WTC11 (cell line): ENCODE measurements at regions not wholly inside any gene's neighbourhood (a gene's known extent, or its start where the extent isn't known, plus 50 kb on each side); places are given as distances from the start of the nearest gene placed in this dataset.
A peak's percentile ranks its signal among the peaks of the same experiment; 100 is the strongest.

Experiments
- ATAC-seq: fragments of 200-7000 bp; cut with Tn5 transposase; 2 replicates; pipeline ENCODE4 v1.10.0; 2021; ENCODE audit warnings: mild to moderate bottlenecking, moderate library complexity
- CTCF ChIA-PET: fragments of 300-600 bp; sonication (Branson Sonifier 250); formaldehyde crosslinking; loops from one replicate; lab custom pipeline; 2021; ENCODE audit warnings: antibody characterized with exemption; lab: Charles Lee
- POLR2A ChIA-PET: fragments of 350-600 bp; sonication (Branson Sonifier 250); formaldehyde crosslinking; loops from one replicate; lab custom pipeline; 2021; ENCODE audit warnings: antibody characterized with exemption; lab: Charles Lee
- DNase-seq: peaks from one replicate; pipeline ENCODE4 v3.0.0; 2021; ENCODE audit warnings: low spot score
- H3K27ac Mint-ChIP-seq: 2 replicates; pipeline ENCODE4 v1.8.0; 2021; ENCODE audit warnings: mixed read lengths
- H3K27me3 Mint-ChIP-seq: 2 replicates; pipeline ENCODE4 v1.8.0; 2021; ENCODE audit warnings: low read depth, mild to moderate bottlenecking, moderate library complexity, mixed read lengths
- H3K36me3 Mint-ChIP-seq: 2 replicates; pipeline ENCODE4 v1.8.0; 2021; ENCODE audit warnings: mixed read lengths
- H3K4me1 Mint-ChIP-seq: 2 replicates; pipeline ENCODE4 v1.8.0; 2022; ENCODE audit warnings: mixed read lengths
- H3K4me3 Mint-ChIP-seq: 2 replicates; pipeline ENCODE4 v1.8.0; 2021; ENCODE audit warnings: mild to moderate bottlenecking, moderate library complexity, mixed read lengths
- H3K9me3 Mint-ChIP-seq: 2 replicates; pipeline ENCODE4 v1.8.0; 2021; ENCODE audit warnings: mixed read lengths
- ATF3 ChIP-seq: sonication (generic); formaldehyde crosslinking; conservative IDR thresholded peaks from 2 replicates; pipeline ENCODE4 v1.8.1; 2022; ENCODE audit warnings: mild to moderate bottlenecking, missing genetic modification reagents
- CDX4 ChIP-seq: fragments of 250-450 bp; sonication (Bioruptor Pico); IDR thresholded peaks from 2 replicates; pipeline ENCODE4 v1.9.0; 2021; ENCODE audit warnings: moderate library complexity, mild to moderate bottlenecking, inconsistent platforms, borderline replicate concordance
- E2F1 ChIP-seq: sonication (generic); formaldehyde crosslinking; IDR thresholded peaks from 2 replicates; pipeline ENCODE4 v1.8.0; 2022; ENCODE audit warnings: mild to moderate bottlenecking, missing genetic modification reagents
- ESRRA ChIP-seq: sonication (generic); formaldehyde crosslinking; IDR thresholded peaks from 2 replicates; pipeline ENCODE4 v1.8.1; 2022; ENCODE audit warnings: mild to moderate bottlenecking, missing genetic modification reagents, borderline replicate concordance
- ETV6 ChIP-seq: sonication (generic); formaldehyde crosslinking; IDR thresholded peaks from 2 replicates; pipeline ENCODE4 v1.8.1; 2022; ENCODE audit warnings: mild to moderate bottlenecking, missing genetic modification reagents
- FOXK1 ChIP-seq: sonication (generic); formaldehyde crosslinking; IDR thresholded peaks from 2 replicates; pipeline ENCODE4 v1.8.0; 2022; ENCODE audit warnings: mild to moderate bottlenecking, moderate library complexity, missing genetic modification reagents
- GRHL2 ChIP-seq: fragments of 250-450 bp; sonication (Bioruptor Pico); IDR thresholded peaks from 2 replicates; pipeline ENCODE4 v1.8.0; 2022; ENCODE audit warnings: mild to moderate bottlenecking, moderate library complexity; ENCODE audit not compliant: insufficient replicate concordance, severe bottlenecking
- GTF2I ChIP-seq: fragments of 250-450 bp; sonication (Bioruptor Pico); conservative IDR thresholded peaks from 2 replicates; pipeline ENCODE4 v1.4.0; 2021; ENCODE audit warnings: mild to moderate bottlenecking
- IRF1 ChIP-seq: sonication (generic); formaldehyde crosslinking; IDR thresholded peaks from 2 replicates; pipeline ENCODE4 v1.8.0; 2023; ENCODE audit warnings: missing genetic modification reagents
- JAZF1 ChIP-seq: fragments of 250-450 bp; sonication (Bioruptor Pico); IDR thresholded peaks from 2 replicates; pipeline ENCODE4 v1.9.0; 2021; ENCODE audit warnings: moderate library complexity, mild to moderate bottlenecking, inconsistent platforms
- JUN ChIP-seq: sonication (generic); formaldehyde crosslinking; IDR thresholded peaks from 2 replicates; pipeline ENCODE4 v1.8.0; 2023; ENCODE audit warnings: mild to moderate bottlenecking, missing genetic modification reagents
- KAT7 ChIP-seq: sonication (generic); formaldehyde crosslinking; IDR thresholded peaks from 2 replicates; pipeline ENCODE4 v1.8.1; 2023; ENCODE audit warnings: missing genetic modification reagents, mild to moderate bottlenecking, borderline replicate concordance
- MAX ChIP-seq: sonication (generic); formaldehyde crosslinking; IDR thresholded peaks from 2 replicates; pipeline ENCODE4 v1.8.0; 2022; ENCODE audit warnings: mild to moderate bottlenecking, missing genetic modification reagents
- MLX ChIP-seq: sonication (generic); formaldehyde crosslinking; IDR thresholded peaks from 2 replicates; pipeline ENCODE4 v1.8.1; 2023; ENCODE audit warnings: mild to moderate bottlenecking, missing genetic modification reagents, moderate library complexity
- MYBL2 ChIP-seq: sonication (generic); formaldehyde crosslinking; IDR thresholded peaks from 2 replicates; pipeline ENCODE4 v1.8.1; 2023; ENCODE audit warnings: mild to moderate bottlenecking, moderate library complexity, missing genetic modification reagents
- NFYB ChIP-seq: sonication (generic); formaldehyde crosslinking; conservative IDR thresholded peaks from 2 replicates; pipeline ENCODE4 v1.8.0; 2022; ENCODE audit warnings: low read depth, missing genetic modification reagents
- OVOL2 ChIP-seq: fragments of 250-450 bp; sonication (Bioruptor Pico); IDR thresholded peaks from 2 replicates; pipeline ENCODE4 v1.9.0; 2021; ENCODE audit warnings: mild to moderate bottlenecking, borderline replicate concordance
- PRRX2 ChIP-seq: fragments of 250-450 bp; sonication (Bioruptor Pico); IDR thresholded peaks from 2 replicates; pipeline ENCODE4 v1.8.0; 2021; ENCODE audit warnings: mild to moderate bottlenecking
- SMAD3 ChIP-seq: sonication (generic); formaldehyde crosslinking; IDR thresholded peaks from 2 replicates; pipeline ENCODE4 v1.8.0; 2022; ENCODE audit warnings: missing genetic modification reagents, mild to moderate bottlenecking, borderline replicate concordance
- SMAD4 ChIP-seq: sonication (generic); formaldehyde crosslinking; IDR thresholded peaks from 2 replicates; pipeline ENCODE4 v1.8.0; 2022; ENCODE audit warnings: mild to moderate bottlenecking, missing genetic modification reagents
- TCF7 ChIP-seq: sonication (generic); formaldehyde crosslinking; IDR thresholded peaks from 2 replicates; pipeline ENCODE4 v1.8.0; 2022; ENCODE audit warnings: mild to moderate bottlenecking, low read depth, missing genetic modification reagents, moderate library complexity
- TEAD1 ChIP-seq: sonication (generic); formaldehyde crosslinking; IDR thresholded peaks from 2 replicates; pipeline ENCODE4 v1.8.0; 2022; ENCODE audit warnings: mild to moderate bottlenecking, missing genetic modification reagents
- TEAD4 ChIP-seq: sonication (generic); formaldehyde crosslinking; IDR thresholded peaks from 2 replicates; pipeline ENCODE4 v1.8.0; 2022; ENCODE audit warnings: mild to moderate bottlenecking, missing genetic modification reagents
- TP53 ChIP-seq: sonication (generic); formaldehyde crosslinking; IDR thresholded peaks from 2 replicates; pipeline ENCODE4 v1.8.1; 2023; ENCODE audit warnings: mild to moderate bottlenecking, missing genetic modification reagents
- ZNF219 ChIP-seq: sonication (generic); formaldehyde crosslinking; IDR thresholded peaks from 2 replicates; pipeline ENCODE4 v1.8.0; 2023; ENCODE audit warnings: missing genetic modification reagents, mild to moderate bottlenecking, borderline replicate concordance
- ZNF263 ChIP-seq: sonication (generic); formaldehyde crosslinking; IDR thresholded peaks from 2 replicates; pipeline ENCODE4 v1.8.1; 2022; ENCODE audit warnings: low read depth, mild to moderate bottlenecking, moderate library complexity, missing genetic modification reagents
- ZNF416 ChIP-seq: fragments of 250-450 bp; sonication (Bioruptor Pico); IDR thresholded peaks from 2 replicates; pipeline ENCODE4 v1.9.0; 2021; ENCODE audit warnings: mild to moderate bottlenecking, inconsistent platforms

GRCh38 chr14:41404126-41404525 is 202.6 kb upstream of the LRFN5 start (continued):
- no peak for TF ChIP-seq MAX (CRISPR knock-in tag)
- no peak for TF ChIP-seq NFYB (CRISPR knock-in tag)
- TF ChIP-seq GRHL2 = no peak
- TF ChIP-seq PRRX2 (CRISPR knock-in tag) = no peak
- TF ChIP-seq TEAD4 (CRISPR knock-in tag) = no peak
- TF ChIP-seq ZNF416 (CRISPR knock-in tag) = no peak

- H3K4me1 Mint-ChIP-seq = peaks cover 47% of the 10 kb centered on the region
- ChIA-PET CTCF (interaction anchor here (0.6 to 1.9 kb wide), 3 partner anchors 11 to 206 kb away, joined by 3 to 6 read pairs (median 3); no protein-coding TSS in a partner anchor), POLR2A (interaction anchor here (0.6 kb wide), 1 partner anchor 12 kb away, joined by 4 read pairs; no protein-coding TSS in a partner anchor)
- H3K27ac Mint-ChIP-seq = no peak overlapping the region
- ATAC-seq = peak; percentile 76
- no peak for TF ChIP-seq ESRRA (CRISPR knock-in tag)
- no peak for TF ChIP-seq ZNF263 (CRISPR knock-in tag)
- TF ChIP-seq MYBL2 (CRISPR knock-in tag) = no peak
- TF ChIP-seq CDX4 = no peak
- TF ChIP-seq E2F1 = no peak
- TF ChIP-seq SMAD3 (CRISPR knock-in tag) = no peak
- TF ChIP-seq TP53 (CRISPR knock-in tag) = no peak
- TF ChIP-seq GTF2I (CRISPR knock-in tag) = no peak
- TF ChIP-seq JAZF1 (CRISPR knock-in tag) = no peak
- TF ChIP-seq ZNF219 (CRISPR knock-in tag) = no peak
- TF ChIP-seq ATF3 (CRISPR knock-in tag) = no peak
- no peak for TF ChIP-seq SMAD4
- no peak for TF ChIP-seq ETV6
- TF ChIP-seq OVOL2 = no peak
- TF ChIP-seq IRF1 (CRISPR knock-in tag) = no peak
- no peak for TF ChIP-seq TEAD1
- H3K27me3 Mint-ChIP-seq = peaks cover 41% of the 10 kb centered on the region
- H3K4me3 Mint-ChIP-seq = peak overlapping the region; percentile 3; the same call in 1 of the 2 replicates
- no peak for DNase-seq
- H3K9me3 Mint-ChIP-seq = no peaks in the 10 kb centered on the region
- no peaks in the 10 kb centered on the region for H3K36me3 Mint-ChIP-seq
Measured at GRCh38 chr14:41403360-41403759, 203.3 kb upstream of the LRFN5 start.

GRCh38 chr14:41397926-41398325 is 208.8 kb upstream of the LRFN5 start:
- ATAC-seq (no peak), DNase-seq (no peak)
- Mint-ChIP-seq H3K4me1 (peaks cover 34% of the 10 kb centered on the region), H3K27me3 (peaks cover 7% of the 10 kb centered on the region), H3K4me3 (no peak overlapping the region), H3K27ac (no peak overlapping the region), H3K9me3 (no peaks in the 10 kb centered on the region), H3K36me3 (no peaks in the 10 kb centered on the region)
- CTCF ChIA-PET = no interaction called here
- POLR2A ChIA-PET = no interaction called here
- no peak for TF ChIP-seq FOXK1 (CRISPR knock-in tag)
- no peak for TF ChIP-seq KAT7 (CRISPR knock-in tag)
- no peak for TF ChIP-seq IRF1 (CRISPR knock-in tag)
- TF ChIP-seq JUN (CRISPR knock-in tag) = no peak
- TF ChIP-seq ATF3 (CRISPR knock-in tag) = no peak
- no peak for TF ChIP-seq TCF7 (CRISPR knock-in tag)
- no peak for TF ChIP-seq MLX (CRISPR knock-in tag)
- TF ChIP-seq TP53 (CRISPR knock-in tag) = no peak
